ENCODE measurements at regions not wholly inside any gene's neighbourhood (a gene's known extent, or its start where the extent isn't known, plus 50 kb on each side); places are given as distances from the start of the nearest gene placed in this dataset.

DNA sequence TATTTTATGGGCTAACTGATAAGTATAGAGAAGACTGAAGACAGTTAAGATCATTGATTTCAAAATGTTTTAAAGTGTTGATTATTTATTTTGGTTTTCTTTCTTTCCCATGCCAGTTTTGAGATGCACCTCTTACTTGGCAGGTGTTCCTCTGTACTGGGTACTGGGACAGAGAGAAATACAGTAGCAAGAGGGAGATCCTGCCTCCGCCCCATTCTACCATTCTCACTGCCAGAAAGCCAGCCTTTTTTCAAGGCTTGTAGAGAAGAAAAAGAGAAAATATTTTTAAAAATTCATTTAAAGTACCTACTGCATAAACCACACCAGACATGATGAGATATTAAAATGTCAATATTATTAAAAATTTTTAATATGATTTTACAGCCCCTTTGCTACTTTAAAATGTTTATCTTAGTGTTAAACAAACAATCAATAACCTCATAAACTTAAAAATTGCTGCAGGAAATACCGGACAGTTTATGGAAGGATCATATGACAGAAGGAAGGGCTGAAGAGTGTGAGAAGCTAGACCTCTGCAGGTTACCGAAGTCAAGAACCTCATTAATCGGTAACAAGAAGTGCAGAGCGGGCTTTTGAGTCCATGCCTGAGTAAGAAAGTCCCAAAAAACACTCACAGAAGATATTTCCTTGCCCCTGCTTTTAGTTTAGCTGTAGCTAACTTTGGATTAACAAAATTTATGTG, 117.8 kb upstream of the ESR1 start:
- TF ChIP-seq, protein P1, sequence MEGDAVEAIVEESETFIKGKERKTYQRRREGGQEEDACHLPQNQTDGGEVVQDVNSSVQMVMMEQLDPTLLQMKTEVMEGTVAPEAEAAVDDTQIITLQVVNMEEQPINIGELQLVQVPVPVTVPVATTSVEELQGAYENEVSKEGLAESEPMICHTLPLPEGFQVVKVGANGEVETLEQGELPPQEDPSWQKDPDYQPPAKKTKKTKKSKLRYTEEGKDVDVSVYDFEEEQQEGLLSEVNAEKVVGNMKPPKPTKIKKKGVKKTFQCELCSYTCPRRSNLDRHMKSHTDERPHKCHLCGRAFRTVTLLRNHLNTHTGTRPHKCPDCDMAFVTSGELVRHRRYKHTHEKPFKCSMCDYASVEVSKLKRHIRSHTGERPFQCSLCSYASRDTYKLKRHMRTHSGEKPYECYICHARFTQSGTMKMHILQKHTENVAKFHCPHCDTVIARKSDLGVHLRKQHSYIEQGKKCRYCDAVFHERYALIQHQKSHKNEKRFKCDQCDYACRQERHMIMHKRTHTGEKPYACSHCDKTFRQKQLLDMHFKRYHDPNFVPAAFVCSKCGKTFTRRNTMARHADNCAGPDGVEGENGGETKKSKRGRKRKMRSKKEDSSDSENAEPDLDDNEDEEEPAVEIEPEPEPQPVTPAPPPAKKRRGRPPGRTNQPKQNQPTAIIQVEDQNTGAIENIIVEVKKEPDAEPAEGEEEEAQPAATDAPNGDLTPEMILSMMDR (conservative IDR thresholded peaks at IDR 0.05; ENCODE audit: low read depth, low read length) = no peak
- TF ChIP-seq POLR2A (IDR thresholded peaks at IDR 0.05; ENCODE audit: low read depth, low read length) (no peak), MXI1 (IDR thresholded peaks at IDR 0.05; ENCODE audit: borderline replicate concordance, low read depth, low read length) (no peak), CEBPB (IDR thresholded peaks at IDR 0.05; ENCODE audit: low read depth, low read length) (no peak), BHLHE40 (IDR thresholded peaks at IDR 0.05; ENCODE audit: low read depth, low read length) (no peak), MAFK (IDR thresholded peaks at IDR 0.05; ENCODE audit: low read depth, low read length) (no peak), SMC3 (IDR thresholded peaks at IDR 0.05; ENCODE audit: low read depth, low read length) (no peak), RCOR1 (IDR thresholded peaks at IDR 0.05; ENCODE audit: insufficient replicate concordance, low read length) (no peak), RAD21 (IDR thresholded peaks at IDR 0.05; ENCODE audit: low read length) (no peak), RFX5 (IDR thresholded peaks at IDR 0.05; ENCODE audit: low read depth, low read length) (no peak), NFE2L2 (IDR thresholded peaks at IDR 0.05; ENCODE audit: low read depth, low read length) (no peak), MAZ (IDR thresholded peaks at IDR 0.05; ENCODE audit: borderline replicate concordance, low read depth, low read length) (no peak)
- TF ChIP-seq, protein P2, sequence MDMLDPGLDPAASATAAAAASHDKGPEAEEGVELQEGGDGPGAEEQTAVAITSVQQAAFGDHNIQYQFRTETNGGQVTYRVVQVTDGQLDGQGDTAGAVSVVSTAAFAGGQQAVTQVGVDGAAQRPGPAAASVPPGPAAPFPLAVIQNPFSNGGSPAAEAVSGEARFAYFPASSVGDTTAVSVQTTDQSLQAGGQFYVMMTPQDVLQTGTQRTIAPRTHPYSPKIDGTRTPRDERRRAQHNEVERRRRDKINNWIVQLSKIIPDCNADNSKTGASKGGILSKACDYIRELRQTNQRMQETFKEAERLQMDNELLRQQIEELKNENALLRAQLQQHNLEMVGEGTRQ (IDR thresholded peaks at IDR 0.05; ENCODE audit: low read depth, low read length) = no peak
